Stimulated activated CD4-positive, alpha-beta T cell treated with anti-CD3 and anti-CD28 coated beads, Interleukin-15, amount 100 ng/mL, for 48 hours (primary cell): ENCODE measurements at regions not wholly inside any gene's neighbourhood (a gene's known extent, or its start where the extent isn't known, plus 50 kb on each side); places are given as distances from the start of the nearest gene placed in this dataset.
A peak's percentile ranks its signal among the peaks of the same experiment; 100 is the strongest.
"Not testable (repeated sequence)": the region's sequence is repeated elsewhere in the genome, so short reads cannot be mapped to it uniquely, and the experiment has no call there.

Experiments used
- DNase-seq, 2 donors: peaks; one replicate each; pipeline ENCODE4 v3.0.0-alpha.2; 2020; ENCODE audit warnings: low read depth in 2 of 2

DNA sequence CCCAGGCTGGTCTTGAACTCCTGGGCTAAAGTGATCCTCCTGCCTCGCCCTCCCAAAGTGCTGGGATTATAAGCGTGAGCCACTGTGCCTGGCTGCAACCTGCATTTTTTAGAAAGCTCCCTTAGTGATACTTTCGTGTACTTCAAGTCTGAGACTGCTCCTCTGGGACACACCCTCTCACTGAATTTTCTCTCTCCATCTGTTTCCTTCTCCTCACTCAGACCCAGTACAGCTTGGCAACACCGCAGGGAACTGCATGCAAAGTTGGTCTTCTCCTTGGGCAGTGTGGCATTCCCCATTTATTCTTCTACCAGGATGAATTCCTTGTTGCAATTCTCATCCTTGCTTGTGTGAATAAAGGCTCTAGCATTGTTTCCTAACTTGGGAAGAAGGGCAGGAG, 175.9 kb downstream of the LPIN1 start:
- DNase-seq: no peak

DNA sequence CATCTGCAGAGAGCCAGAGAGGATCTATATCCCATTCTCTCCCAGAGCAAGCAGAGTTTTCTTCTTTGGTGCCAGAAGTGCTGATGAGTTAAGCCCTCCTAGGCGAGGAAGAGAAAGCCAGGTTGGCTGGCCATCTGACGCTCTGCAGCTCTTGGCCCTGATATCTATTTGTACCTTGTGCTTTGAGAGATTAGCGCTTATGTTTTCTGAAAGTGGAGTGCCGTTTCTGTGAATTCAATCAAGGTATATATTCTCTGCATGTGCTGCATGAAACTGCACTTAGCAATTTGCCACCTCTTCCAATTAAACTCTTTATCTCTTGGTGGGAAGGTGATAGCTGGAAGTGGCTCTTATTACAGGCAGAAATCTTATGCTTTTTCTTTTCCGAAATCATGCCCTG, 177.5 kb downstream of the LPIN1 start:
- DNase-seq: no peak

GRCh38 chr2:11925295-11926066, 179.0 kb downstream of the LPIN1 start:
- no peak for DNase-seq

- DNase-seq: no peak
These were observed 183.9 kb downstream of the LPIN1 start for GRCh38 chr2:11930211-11930761.

DNA sequence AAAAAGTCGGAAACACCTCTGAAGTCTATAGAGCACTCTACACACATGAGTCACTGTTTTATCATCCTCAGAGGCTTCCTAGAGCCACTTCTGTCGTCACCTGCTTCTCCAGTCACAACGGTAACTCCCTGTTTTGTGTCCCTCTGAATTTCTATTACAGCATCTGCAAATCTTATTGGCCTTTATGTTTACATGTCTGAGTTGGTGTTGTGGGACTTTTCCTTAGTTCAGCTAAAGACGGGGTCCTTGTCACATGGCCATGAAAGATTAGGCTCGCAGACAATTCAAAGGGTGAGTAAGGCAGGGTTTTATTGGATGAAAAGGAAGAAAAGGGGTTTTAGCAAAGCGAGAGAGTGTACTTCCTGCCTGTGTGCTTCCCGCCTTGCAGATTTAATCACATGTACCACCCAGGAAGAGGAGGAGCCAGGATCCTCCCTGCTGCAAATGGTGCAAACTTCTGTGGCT, 185.6 kb downstream of the LPIN1 start:
- no peak for DNase-seq

DNA sequence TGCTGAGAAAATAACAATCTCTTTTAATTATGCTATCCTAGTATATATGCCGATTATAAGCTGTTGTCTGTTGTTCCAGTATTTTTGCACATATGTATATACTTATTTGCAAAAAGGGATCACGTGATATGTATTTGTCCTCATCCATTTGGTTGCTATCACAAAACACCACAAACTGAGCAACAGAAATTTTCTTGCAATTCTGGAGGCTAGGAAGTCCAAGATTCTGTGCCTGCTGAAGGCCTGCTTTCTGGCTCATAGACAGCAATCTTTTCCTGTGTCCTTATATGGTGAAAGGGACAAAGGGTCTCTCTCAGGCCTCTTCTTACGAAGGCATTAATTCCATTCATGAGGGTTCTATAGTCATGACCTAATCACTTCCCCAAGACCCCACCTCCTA, 186.5 kb downstream of the LPIN1 start:
- no peak for DNase-seq

- no peak for DNase-seq
These were observed 187.4 kb downstream of the LPIN1 start for GRCh38 chr2:11933854-11934253.

DNA sequence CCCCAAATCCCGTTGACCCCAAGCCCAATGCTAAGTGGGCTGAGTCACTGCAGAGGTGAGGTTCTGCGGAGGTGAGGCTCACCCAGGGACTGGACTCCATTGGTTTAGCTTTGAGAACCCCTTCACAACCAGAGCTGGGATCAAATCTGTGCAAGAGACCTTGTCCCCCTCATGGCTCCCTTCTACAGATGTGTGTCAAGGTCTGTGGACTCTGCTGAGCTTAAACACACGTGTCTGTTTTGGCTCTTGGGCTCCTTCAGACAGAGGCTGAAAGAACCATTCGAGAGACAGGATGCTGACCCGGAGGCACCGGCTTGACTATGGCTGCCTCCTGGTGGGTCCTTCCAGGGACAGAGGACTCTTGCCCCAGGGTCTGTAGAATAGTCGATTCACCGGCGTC, 190.3 kb downstream of the LPIN1 start:
- no peak for DNase-seq

DNA sequence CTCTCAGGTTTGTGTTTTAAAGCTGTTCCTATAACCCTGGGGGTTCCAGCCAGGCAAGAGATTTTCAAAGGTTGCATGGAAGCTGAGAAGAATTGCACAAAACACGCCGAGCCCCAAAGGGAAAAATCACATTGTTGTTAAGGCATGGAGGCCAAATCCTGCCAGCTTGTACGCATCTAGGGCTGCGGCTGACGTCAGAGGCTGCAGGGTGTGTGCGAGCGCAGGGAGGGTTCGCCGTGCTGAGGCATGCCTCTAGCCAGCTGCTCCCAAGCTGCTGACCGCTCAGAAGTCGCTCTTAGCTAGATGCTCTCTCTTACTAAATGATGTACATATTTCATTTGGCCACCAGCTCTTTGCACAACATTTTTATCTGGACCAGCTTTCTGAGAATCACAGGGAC, 191.8 kb downstream of the LPIN1 start:
- no peak for DNase-seq

DNA sequence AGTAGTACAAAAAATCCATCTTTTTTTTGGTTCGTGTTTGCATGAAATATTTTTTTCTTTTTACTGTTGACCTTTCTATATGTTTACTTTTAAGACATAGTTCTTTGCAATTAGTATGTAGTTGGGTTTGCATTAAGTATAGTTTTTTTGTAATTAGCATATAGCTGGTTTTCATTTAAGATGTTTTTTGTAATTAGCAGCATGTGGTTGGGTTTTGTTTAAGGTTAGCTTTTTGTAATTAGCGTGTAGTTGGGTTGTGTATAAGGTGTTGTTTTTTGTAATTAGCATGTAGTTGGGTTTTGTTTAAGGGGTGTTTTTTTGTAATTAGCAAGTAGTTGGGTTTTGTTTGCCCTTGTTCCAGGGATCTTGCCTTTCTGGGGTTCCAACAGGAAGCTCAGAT, 193.1 kb downstream of the LPIN1 start:
- DNase-seq: no peak

GRCh38 chr2:11940121-11940743, 193.8 kb downstream of the LPIN1 start:
- DNase-seq: no peak

DNA sequence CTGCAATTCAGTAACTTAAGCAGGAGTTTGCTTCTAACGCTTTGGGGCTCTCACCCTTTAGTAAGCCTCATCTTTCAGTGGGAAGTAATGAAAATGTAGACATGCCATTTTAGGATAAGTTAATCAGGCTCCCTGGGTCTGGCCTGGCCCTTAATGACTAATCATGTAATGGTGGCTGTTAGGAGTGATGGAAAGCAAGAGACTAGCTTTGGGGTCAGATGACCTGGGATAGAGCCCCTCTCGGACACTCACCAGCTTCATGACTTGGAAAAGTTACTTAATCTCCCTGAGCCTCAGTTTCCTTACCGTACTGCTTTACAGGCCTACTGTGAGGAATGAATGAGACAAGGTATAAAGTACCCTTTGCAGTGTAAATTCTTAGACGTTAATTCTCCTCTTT, 194.4 kb downstream of the LPIN1 start:
- DNase-seq: no peak

- no peak for DNase-seq
These were observed 195.1 kb downstream of the LPIN1 start for GRCh38 chr2:11941201-11942177.

- DNase-seq: no peak
These were observed 195.7 kb downstream of the LPIN1 start for GRCh38 chr2:11942178-11942569.

DNA sequence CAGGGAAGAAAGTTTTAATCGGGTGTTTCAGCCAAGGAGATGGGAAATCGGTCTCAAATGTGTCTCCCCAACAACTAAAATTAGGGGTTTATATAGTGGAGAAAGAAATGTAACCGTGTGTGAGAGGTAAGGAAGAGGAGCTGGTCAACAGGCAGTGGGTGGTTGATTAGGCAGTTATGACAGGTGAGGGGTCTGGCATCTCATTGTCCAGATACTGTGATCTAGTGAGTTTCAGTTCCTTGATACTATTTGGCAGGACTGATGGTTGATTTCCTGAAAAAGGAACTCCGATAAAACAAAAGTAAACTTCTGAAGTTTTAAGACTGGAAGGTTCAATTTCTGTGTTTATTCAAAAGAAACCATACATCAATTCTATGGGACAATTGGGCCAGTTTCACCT, 197.9 kb downstream of the LPIN1 start:
- DNase-seq: no peak

GRCh38 chr2:11945139-11946126, 199.0 kb downstream of the LPIN1 start:
- DNase-seq: peak in 1 of 2 donors; percentile 6

DNA sequence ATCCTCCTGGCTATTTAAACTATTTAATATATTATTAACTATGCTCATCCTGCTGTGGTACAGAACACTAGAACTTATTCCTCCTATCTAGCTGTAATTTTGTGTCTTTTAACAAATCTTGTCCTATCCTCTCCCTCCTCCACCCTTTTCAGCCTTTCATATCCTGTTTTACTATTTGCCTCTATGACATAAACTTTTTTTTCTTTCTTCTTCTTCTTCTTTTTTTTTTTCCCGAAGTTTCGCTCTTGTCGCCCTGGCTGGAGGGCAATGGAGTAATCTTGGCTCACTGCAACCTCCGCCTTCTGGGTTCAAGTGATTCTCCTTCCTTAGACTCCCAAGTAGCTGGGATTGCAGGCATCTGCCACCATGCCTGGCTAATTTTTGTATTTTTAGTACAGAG, 201.5 kb downstream of the LPIN1 start:
- DNase-seq: no peak

DNA sequence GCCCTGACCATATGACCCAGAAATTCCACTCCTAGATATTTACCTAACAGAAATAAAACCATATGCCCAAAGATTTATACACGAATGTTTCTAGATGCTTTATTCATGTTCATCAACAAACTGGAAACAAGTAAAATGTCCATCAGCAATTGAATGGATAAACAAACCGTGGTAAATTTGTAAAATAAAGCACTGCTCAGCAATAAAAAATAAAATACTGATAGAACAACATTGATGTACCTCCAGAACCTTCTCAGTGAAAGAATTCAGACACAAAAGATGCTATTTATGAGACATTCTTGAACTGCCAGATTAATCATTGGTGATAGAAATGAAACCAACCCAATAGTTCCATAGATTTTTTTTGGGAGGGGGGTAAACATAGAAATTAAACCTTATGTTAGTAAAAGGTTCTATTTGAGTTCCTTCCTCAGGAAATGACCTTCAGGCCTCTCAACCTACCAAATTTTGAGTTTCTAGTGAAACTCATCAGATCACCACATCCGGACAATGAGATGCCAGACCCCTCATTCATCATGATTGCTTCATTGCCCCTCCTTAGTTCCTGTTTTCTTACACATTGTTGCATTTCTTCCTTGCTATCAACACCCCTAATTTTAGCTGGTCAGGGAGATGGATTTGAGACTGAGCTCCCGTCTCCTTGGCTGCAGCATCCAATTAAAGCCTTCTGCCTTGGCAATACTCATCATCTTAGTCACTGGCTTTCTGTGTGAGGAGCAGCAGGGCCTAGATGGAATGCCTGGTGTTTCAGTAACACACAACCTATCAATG, 203.5 kb downstream of the LPIN1 start:
- DNase-seq: no peak

DNA sequence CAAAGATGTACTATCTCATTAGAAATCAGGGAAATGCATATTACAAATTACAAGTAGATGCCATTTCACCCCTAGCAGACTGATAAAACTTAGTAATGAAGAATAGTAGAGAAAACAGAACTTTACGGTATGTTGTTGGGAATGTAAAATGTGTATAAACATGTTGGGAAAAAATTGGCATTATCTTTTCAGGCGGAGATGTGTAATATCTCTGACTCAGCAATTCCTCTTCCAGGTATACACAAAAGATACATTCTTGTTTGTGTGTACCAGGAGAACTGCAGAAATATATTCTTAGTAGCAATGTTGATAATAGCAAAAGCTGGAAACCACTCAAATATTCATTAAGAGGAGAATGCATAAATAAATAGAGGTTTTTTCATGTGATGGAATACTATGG, 204.5 kb downstream of the LPIN1 start:
- no peak for DNase-seq

GRCh38 chr2:11951492-11951891, 205.1 kb downstream of the LPIN1 start:
- DNase-seq: not testable (repeated sequence)
